ENCODE measurements at regions not wholly inside any gene's neighbourhood (a gene's known extent, or its start where the extent isn't known, plus 50 kb on each side); places are given as distances from the start of the nearest gene placed in this dataset.

DNA sequence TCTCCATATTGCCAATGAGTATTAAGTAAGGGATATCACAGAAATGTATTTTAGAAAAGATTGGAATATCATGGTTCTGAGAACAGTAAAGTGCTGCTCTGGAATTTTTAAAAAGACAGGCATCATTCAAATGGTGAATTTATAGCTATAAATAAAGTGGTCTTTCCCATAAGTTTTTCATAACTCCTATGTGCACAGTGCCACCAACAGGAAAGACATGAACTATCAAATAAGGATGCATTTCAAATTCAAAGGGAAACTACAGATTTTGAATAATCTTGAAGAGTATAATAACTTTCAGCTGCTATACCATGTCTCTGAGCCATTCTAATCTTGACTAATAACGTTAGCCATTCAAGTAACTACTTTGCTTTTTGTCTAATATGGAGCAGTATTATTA lies 456.8 kb upstream of the GJE1 start:
- no peaks in the 10 kb centered on the region for H3K27me3 Mint-ChIP-seq
- no peaks in the 10 kb centered on the region for H3K36me3 Mint-ChIP-seq
- H3K4me3 Mint-ChIP-seq: no peak overlapping the region
- no peak overlapping the region for H3K27ac Mint-ChIP-seq
- DNase-seq (no peak), ATAC-seq (replicated peaks) (no peak)
- H3K9me3 Mint-ChIP-seq: no peaks in the 10 kb centered on the region
- no peaks in the 10 kb centered on the region for H3K4me1 Mint-ChIP-seq

DNA sequence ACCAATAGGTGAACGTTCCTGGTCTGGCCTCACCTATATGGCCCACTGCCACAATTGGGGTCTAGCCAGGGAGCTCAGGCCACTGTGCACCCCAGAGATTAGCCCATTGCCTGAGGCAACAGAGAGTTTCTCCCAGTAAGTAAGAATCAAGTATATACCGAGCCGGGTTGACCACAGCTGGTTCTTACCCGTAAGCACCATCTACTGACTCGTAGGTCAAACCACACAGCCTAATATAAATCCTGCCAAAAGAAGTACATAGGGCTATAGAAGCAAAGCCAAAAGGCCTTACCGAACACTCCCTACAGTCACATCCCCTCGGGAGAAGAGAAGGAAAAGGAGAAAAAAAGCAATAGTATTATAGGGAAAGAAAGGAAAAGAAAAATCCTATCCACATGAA lies 463.6 kb upstream of the GJE1 start:
- H3K27me3 Mint-ChIP-seq: no peaks in the 10 kb centered on the region
- H3K36me3 Mint-ChIP-seq: no peaks in the 10 kb centered on the region
- H3K27ac Mint-ChIP-seq: no peak overlapping the region
- no peak for DNase-seq
- no peaks in the 10 kb centered on the region for H3K4me1 Mint-ChIP-seq
- H3K9me3 Mint-ChIP-seq: no peaks in the 10 kb centered on the region
- ATAC-seq (replicated peaks): no peak
- no peak overlapping the region for H3K4me3 Mint-ChIP-seq

- DNase-seq (no peak), ATAC-seq (replicated peaks) (no peak)
- H3K4me3 Mint-ChIP-seq: no peak overlapping the region
- no peak overlapping the region for H3K27ac Mint-ChIP-seq
- H3K9me3 Mint-ChIP-seq: no peaks in the 10 kb centered on the region
- no peaks in the 10 kb centered on the region for H3K4me1 Mint-ChIP-seq
- no peaks in the 10 kb centered on the region for H3K27me3 Mint-ChIP-seq
- no peaks in the 10 kb centered on the region for H3K36me3 Mint-ChIP-seq
Measured at GRCh38 chr6:141667580-141668309, 465.0 kb upstream of the GJE1 start.

DNA sequence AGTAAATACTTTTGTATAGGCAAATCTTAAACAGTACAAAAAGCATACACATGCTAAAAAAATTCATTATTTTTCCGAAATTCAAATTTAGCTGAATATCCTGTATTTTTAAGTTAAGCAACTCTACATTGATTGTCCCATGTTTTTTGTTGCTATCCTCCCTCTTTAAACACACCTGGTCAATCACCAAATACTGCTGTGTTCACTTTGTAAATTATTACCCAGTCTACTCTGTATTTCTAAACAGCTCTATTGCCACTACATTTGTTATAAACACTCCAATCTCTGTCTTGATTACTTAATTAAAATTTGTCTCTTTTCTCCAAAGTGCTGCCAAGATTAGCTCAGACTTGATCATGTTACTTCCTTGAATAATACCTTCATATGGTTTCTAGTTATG lies 466.5 kb upstream of the GJE1 start:
- Mint-ChIP-seq H3K27me3 (no peaks in the 10 kb centered on the region), H3K36me3 (no peaks in the 10 kb centered on the region), H3K27ac (no peak overlapping the region), H3K4me1 (no peaks in the 10 kb centered on the region), H3K9me3 (no peaks in the 10 kb centered on the region), H3K4me3 (no peak overlapping the region)
- ATAC-seq (replicated peaks) (no peak), DNase-seq (no peak)

DNA sequence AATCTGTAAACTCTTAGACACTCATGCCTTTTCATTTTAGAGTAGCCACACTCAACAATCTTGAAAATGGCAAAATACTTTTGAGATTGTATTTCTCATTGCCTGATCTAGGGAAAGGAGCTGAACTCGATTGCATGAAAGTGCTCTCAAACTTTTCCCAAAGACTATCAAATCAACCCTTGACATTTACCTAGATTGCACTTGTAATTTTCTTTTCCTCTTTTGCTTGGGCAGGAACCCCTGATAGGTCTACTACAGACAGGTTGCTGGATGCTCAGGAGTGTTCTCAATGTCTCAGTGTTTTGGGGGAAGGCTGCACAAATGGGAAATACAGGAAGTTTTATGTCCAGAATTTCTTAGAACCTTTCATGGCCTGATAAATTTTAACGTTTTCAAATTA lies 468.0 kb upstream of the GJE1 start:
- DNase-seq: no peak
- Mint-ChIP-seq H3K36me3 (no peaks in the 10 kb centered on the region), H3K9me3 (no peaks in the 10 kb centered on the region), H3K27me3 (no peaks in the 10 kb centered on the region), H3K4me3 (no peak overlapping the region), H3K4me1 (no peaks in the 10 kb centered on the region), H3K27ac (no peak overlapping the region)
- ATAC-seq (replicated peaks): no peak

DNA sequence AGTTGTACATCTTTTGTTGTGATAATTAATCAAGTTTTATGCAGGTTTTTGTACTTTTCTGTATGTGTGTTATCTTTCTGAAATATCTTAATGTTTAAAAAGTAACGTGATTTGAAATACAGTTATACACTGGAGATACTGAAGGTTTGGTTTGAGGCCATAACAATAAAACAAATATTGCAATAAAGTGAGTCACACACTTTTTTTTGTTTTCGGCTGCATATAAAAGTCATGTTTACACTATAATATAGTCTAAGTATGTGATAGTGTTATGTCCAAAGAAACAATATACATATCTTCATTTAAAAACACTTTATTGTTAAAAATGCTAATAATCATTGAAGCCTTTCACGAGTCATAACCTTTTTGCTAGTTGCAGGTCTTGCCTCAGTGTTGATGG lies 473.1 kb upstream of the GJE1 start:
- no peaks in the 10 kb centered on the region for H3K4me1 Mint-ChIP-seq
- ATAC-seq (replicated peaks) (no peak), DNase-seq (no peak)
- H3K4me3 Mint-ChIP-seq: no peak overlapping the region
- H3K27ac Mint-ChIP-seq: no peak overlapping the region
- no peaks in the 10 kb centered on the region for H3K36me3 Mint-ChIP-seq
- no peaks in the 10 kb centered on the region for H3K9me3 Mint-ChIP-seq
- H3K27me3 Mint-ChIP-seq: no peaks in the 10 kb centered on the region

- no peak for ATAC-seq (replicated peaks)
- DNase-seq: no peak
- H3K36me3 Mint-ChIP-seq: no peaks in the 10 kb centered on the region
Measured at GRCh38 chr6:141658696-141659095, 474.0 kb upstream of the GJE1 start.

DNA sequence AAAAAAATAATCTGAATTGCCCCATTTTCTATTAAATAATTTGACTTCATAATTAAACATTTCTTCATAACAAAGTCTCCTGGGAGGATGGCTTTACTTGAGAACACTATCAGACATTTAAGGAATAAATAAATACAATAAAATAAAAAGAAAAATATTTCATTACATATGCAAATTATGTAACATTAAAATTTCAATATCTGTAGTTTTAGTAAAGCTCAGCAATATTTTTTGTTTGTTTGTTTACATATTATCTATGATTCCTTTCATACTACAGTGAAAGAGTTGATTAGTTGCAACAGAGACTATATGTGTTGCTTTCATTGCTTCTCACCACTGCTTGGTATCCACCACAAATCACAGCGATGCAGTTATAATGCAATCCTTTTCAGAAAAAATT lies 474.9 kb upstream of the GJE1 start:
- H3K4me1 Mint-ChIP-seq: no peaks in the 10 kb centered on the region
- DNase-seq (no peak), ATAC-seq (replicated peaks) (no peak)
- no peaks in the 10 kb centered on the region for H3K36me3 Mint-ChIP-seq
- H3K9me3 Mint-ChIP-seq: no peaks in the 10 kb centered on the region
- no peak overlapping the region for H3K4me3 Mint-ChIP-seq
- no peak overlapping the region for H3K27ac Mint-ChIP-seq
- no peaks in the 10 kb centered on the region for H3K27me3 Mint-ChIP-seq

More at GRCh38 chr6:141658696-141659095, 474.0 kb upstream of the GJE1 start:
- no peak overlapping the region for H3K27ac Mint-ChIP-seq
- H3K9me3 Mint-ChIP-seq: no peaks in the 10 kb centered on the region
- H3K27me3 Mint-ChIP-seq: no peaks in the 10 kb centered on the region
- no peak overlapping the region for H3K4me3 Mint-ChIP-seq
- H3K4me1 Mint-ChIP-seq: no peaks in the 10 kb centered on the region

GRCh38 chr6:141653590-141653989 lies 479.1 kb upstream of the GJE1 start:
- Mint-ChIP-seq H3K27ac (no peak overlapping the region), H3K36me3 (no peaks in the 10 kb centered on the region), H3K9me3 (no peaks in the 10 kb centered on the region), H3K4me1 (no peaks in the 10 kb centered on the region), H3K27me3 (no peaks in the 10 kb centered on the region), H3K4me3 (no peak overlapping the region)
- DNase-seq (no peak), ATAC-seq (replicated peaks) (no peak)

- no peaks in the 10 kb centered on the region for H3K4me1 Mint-ChIP-seq
- no peaks in the 10 kb centered on the region for H3K27me3 Mint-ChIP-seq
- ATAC-seq (replicated peaks): no peak
- H3K4me3 Mint-ChIP-seq: no peak overlapping the region
- no peak for DNase-seq
- no peaks in the 10 kb centered on the region for H3K36me3 Mint-ChIP-seq
- no peak overlapping the region for H3K27ac Mint-ChIP-seq
- no peaks in the 10 kb centered on the region for H3K9me3 Mint-ChIP-seq
Measured at GRCh38 chr6:141641951-141642350, 490.8 kb upstream of the GJE1 start.

- Mint-ChIP-seq H3K27me3 (no peaks in the 10 kb centered on the region), H3K4me3 (no peak overlapping the region), H3K36me3 (no peaks in the 10 kb centered on the region), H3K4me1 (no peaks in the 10 kb centered on the region), H3K27ac (no peak overlapping the region), H3K9me3 (no peaks in the 10 kb centered on the region)
- DNase-seq (no peak), ATAC-seq (replicated peaks) (no peak)
Measured at GRCh38 chr6:141641406-141641805, 491.3 kb upstream of the GJE1 start.

DNA sequence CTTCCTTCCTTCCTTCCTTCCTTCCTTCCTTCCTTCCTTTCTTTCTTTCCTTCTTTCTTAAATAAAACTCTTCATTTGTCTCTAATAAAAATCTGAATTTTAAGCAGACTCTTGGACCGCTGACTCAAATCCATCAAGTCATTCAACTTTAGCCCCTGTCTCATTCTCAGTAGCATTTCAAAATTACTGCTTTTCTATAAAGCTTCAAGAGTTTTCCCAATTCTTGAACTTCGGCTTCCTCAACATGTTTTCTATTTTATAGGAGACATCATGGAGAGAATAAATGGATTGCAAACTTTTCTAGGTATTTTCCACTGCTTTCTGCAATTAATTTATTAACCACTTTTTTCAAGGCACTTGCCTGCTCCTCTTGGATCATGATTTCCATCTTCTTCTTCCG lies 497.1 kb upstream of the GJE1 start:
- Mint-ChIP-seq H3K4me3 (no peak overlapping the region), H3K9me3 (no peaks in the 10 kb centered on the region), H3K4me1 (no peaks in the 10 kb centered on the region), H3K36me3 (no peaks in the 10 kb centered on the region), H3K27me3 (no peaks in the 10 kb centered on the region), H3K27ac (no peak overlapping the region)
- DNase-seq (no peak), ATAC-seq (replicated peaks) (no peak)

DNA sequence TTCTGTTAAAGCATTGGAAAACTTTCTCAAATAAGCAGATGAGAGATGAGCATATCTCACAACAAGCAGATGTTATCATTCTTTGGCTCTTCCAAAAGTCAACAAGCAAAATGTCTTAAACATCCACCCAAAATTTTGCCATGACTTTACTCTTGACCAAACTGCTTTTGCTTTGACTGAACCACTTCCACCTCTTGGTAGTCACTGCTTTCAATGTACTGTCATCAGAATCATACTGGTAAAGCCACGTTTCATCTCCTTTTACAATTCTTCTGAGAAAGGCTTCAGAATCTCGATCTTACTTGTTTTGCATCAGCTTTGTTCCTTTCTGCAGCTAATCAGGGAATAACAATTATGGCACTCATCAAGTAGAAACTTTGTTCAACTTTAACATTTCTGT lies 498.5 kb upstream of the GJE1 start:
- no peak for ATAC-seq (replicated peaks)
- H3K4me1 Mint-ChIP-seq: no peaks in the 10 kb centered on the region
- no peak overlapping the region for H3K27ac Mint-ChIP-seq
- no peak overlapping the region for H3K4me3 Mint-ChIP-seq
- peaks cover 0 to under 1% of the 10 kb centered on the region in 2 donors for H3K9me3 Mint-ChIP-seq
- no peaks in the 10 kb centered on the region for H3K27me3 Mint-ChIP-seq
- DNase-seq: no peak
- no peaks in the 10 kb centered on the region for H3K36me3 Mint-ChIP-seq

GRCh38 chr6:141624301-141624700 lies 508.4 kb upstream of the GJE1 start:
- Mint-ChIP-seq H3K4me1 (no peaks in the 10 kb centered on the region), H3K27me3 (no peaks in the 10 kb centered on the region), H3K27ac (no peak overlapping the region), H3K4me3 (no peak overlapping the region), H3K9me3 (peaks cover 0 to 4% of the 10 kb centered on the region in 2 donors), H3K36me3 (no peaks in the 10 kb centered on the region)
- no peak for ATAC-seq (replicated peaks)
- DNase-seq: no peak

DNA sequence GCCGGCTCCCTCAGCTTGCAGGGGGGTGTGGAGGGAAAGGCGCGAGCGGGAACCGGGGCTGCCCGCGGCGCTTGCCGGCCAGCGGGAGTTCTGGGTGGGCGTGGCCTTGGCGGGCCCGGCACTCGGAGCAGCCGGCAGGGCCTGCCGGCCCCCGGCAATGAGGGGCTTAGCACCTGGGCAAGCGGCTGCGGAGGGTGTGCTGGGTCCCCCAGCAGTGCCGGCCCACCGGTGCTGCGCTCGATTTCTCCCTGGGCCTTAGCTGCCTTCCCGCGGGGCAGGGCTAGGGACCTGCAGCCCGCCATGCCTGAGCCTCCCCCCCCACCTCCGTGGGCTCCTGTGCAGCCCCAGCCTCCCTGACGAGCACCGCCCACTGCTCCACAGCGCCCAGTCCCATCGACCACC lies 514.5 kb upstream of the GJE1 start:
- Mint-ChIP-seq H3K36me3 (no peaks in the 10 kb centered on the region), H3K9me3 (peaks cover 0 to 2% of the 10 kb centered on the region in 2 donors), H3K4me1 (no peaks in the 10 kb centered on the region), H3K27me3 (no peaks in the 10 kb centered on the region), H3K4me3 (no peak overlapping the region), H3K27ac (no peak overlapping the region)
- ATAC-seq (replicated peaks): no peak
- no peak for DNase-seq

- ATAC-seq (replicated peaks) (no peak), DNase-seq (no peak)
- no peak overlapping the region for H3K4me3 Mint-ChIP-seq
- no peaks in the 10 kb centered on the region for H3K36me3 Mint-ChIP-seq
- peaks cover 0 to 6% of the 10 kb centered on the region in 2 donors for H3K9me3 Mint-ChIP-seq
- H3K4me1 Mint-ChIP-seq: no peaks in the 10 kb centered on the region
- H3K27me3 Mint-ChIP-seq: no peaks in the 10 kb centered on the region
- H3K27ac Mint-ChIP-seq: no peak overlapping the region
Measured at GRCh38 chr6:141610741-141611140, 522.0 kb upstream of the GJE1 start.

Data from stimulated activated naive B cell treated with anti-CD40 and anti-IgM and Interleukin-4, amounts not matched to agents 10 μg/mL and 1 μg/mL and 100 μg/mL, for 72 hours (primary cell).